SK-N-SH treated with all-trans-retinoic acid at 6 μM for 48 hours (cell line): ENCODE measurements at regions not wholly inside any gene's neighbourhood (a gene's known extent, or its start where the extent isn't known, plus 50 kb on each side); places are given as distances from the start of the nearest gene placed in this dataset.

ENCODE experiments used
- ATAC-seq: fragments of 200-7000 bp; cut with Tn5 transposase; 3 replicates; pipeline ENCODE4 v1.9.1; 2020; ENCODE audit warnings: mild to moderate bottlenecking, moderate library complexity
- ARNTL ChIP-seq: fragments of 450-650 bp; formaldehyde crosslinking; IDR thresholded peaks from 2 replicates; pipeline ENCODE4 v1.5.0; 2020; ENCODE audit warnings: low read depth, mild to moderate bottlenecking, moderate library complexity, borderline replicate concordance
- BACH2 ChIP-seq: fragments of 250-450 bp; sonication (Bioruptor Pico); IDR thresholded peaks from 2 replicates; pipeline ENCODE4 v1.9.0; 2021; ENCODE audit warnings: mild to moderate bottlenecking, borderline replicate concordance
- CSDC2 ChIP-seq: fragments of 250-450 bp; sonication (Bioruptor Pico); IDR thresholded peaks from 2 replicates; pipeline ENCODE4 v1.5.0; 2020; ENCODE audit warnings: mild to moderate bottlenecking, moderate library complexity
- ESRRG ChIP-seq: fragments of 250-450 bp; sonication (Bioruptor Pico); IDR thresholded peaks from 2 replicates; pipeline ENCODE4 v1.6.1; 2021; ENCODE audit warnings: mild to moderate bottlenecking
- GLIS3 ChIP-seq: fragments of 250-450 bp; sonication (Bioruptor Pico); IDR thresholded peaks from 2 replicates; pipeline ENCODE4 v1.5.0; 2020; ENCODE audit warnings: mild to moderate bottlenecking, moderate library complexity
- RARB ChIP-seq: fragments of 250-450 bp; sonication (Bioruptor Pico); IDR thresholded peaks from 2 replicates; pipeline ENCODE4 v1.8.0; 2021; ENCODE audit warnings: mild to moderate bottlenecking, moderate library complexity
- SNAI2 ChIP-seq: fragments of 250-450 bp; sonication (Bioruptor Pico); IDR thresholded peaks from 2 replicates; pipeline ENCODE4 v1.5.0; 2020; ENCODE audit warnings: mild to moderate bottlenecking, moderate library complexity
- TCF4 ChIP-seq: fragments of 250-450 bp; sonication (Bioruptor Pico); IDR thresholded peaks from 2 replicates; pipeline ENCODE4 v1.8.0; 2021; ENCODE audit warnings: mild to moderate bottlenecking, moderate library complexity, borderline replicate concordance
- TOX ChIP-seq: fragments of 250-450 bp; sonication (Bioruptor Pico); IDR thresholded peaks from 2 replicates; pipeline ENCODE4 v1.8.0; 2021; ENCODE audit warnings: mild to moderate bottlenecking, moderate library complexity, borderline replicate concordance
- ZC3H10 ChIP-seq: fragments of 250-450 bp; sonication (Bioruptor Pico); IDR thresholded peaks from 2 replicates; pipeline ENCODE4 v1.5.1; 2021; ENCODE audit warnings: mild to moderate bottlenecking, moderate library complexity
- ZFP3 ChIP-seq: fragments of 250-450 bp; sonication (Bioruptor Pico); IDR thresholded peaks from 2 replicates; pipeline ENCODE4 v1.5.0; 2020; ENCODE audit warnings: mild to moderate bottlenecking, moderate library complexity
- ZFP30 ChIP-seq: fragments of 450-650 bp; formaldehyde crosslinking; IDR thresholded peaks from 2 replicates; pipeline ENCODE4 v1.5.0; 2022; ENCODE audit warnings: mild to moderate bottlenecking, moderate library complexity
- ZNF70 ChIP-seq: fragments of 450-650 bp; formaldehyde crosslinking; IDR thresholded peaks from 2 replicates; pipeline ENCODE4 v1.5.0; 2020; ENCODE audit warnings: mild to moderate bottlenecking, moderate library complexity
- ZNF8 ChIP-seq: fragments of 450-650 bp; formaldehyde crosslinking; IDR thresholded peaks from 2 replicates; pipeline ENCODE4 v1.5.0; 2020; ENCODE audit warnings: mild to moderate bottlenecking, moderate library complexity
- TF ChIP-seq, protein P1 (sequence below): fragments of 250-450 bp; sonication (Bioruptor Pico); IDR thresholded peaks from 2 replicates; pipeline ENCODE4 v1.5.0; 2020; ENCODE audit warnings: mild to moderate bottlenecking, moderate library complexity
- TF ChIP-seq, protein P2 (sequence below): fragments of 250-450 bp; sonication (Bioruptor Pico); IDR thresholded peaks from 2 replicates; pipeline ENCODE4 v1.5.1; 2020; ENCODE audit warnings: low read depth, mild to moderate bottlenecking, moderate library complexity
- TF ChIP-seq, protein P3 (sequence below): fragments of 250-450 bp; sonication (Bioruptor Pico); IDR thresholded peaks from 2 replicates; pipeline ENCODE4 v1.5.1; 2021; ENCODE audit warnings: mild to moderate bottlenecking, moderate library complexity
- TF ChIP-seq, protein P4 (sequence below): fragments of 250-450 bp; sonication (Bioruptor Pico); IDR thresholded peaks from 2 replicates; pipeline ENCODE4 v1.8.0; 2021; ENCODE audit warnings: low read depth, mild to moderate bottlenecking, moderate library complexity, borderline replicate concordance

DNA sequence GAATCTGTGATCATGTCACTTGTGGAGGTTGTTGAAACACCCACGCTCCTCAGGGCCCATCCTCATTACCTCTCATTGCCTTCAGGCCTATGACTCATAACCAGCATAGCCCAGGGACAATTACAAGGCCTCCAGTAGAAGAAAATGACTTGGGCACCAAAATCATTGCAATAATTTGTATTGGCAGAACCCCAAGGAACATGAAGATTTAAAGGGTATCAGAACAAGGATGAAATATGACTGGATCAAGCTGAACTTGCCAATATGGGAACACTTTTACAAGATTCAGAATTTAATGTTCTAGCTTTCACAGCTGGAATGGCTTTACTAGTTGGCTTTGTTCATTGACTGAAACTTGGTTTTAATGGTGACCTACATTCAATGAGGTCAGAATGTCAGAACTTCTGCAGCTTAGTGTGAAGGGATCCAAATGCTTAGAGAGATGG is 156.4 kb downstream of the COPS8 start:
- TF ChIP-seq ARNTL (CRISPR knock-in tag) (no peak), TCF4 (CRISPR knock-in tag) (no peak), ZFP3 (CRISPR knock-in tag) (no peak), RARB (no peak), TOX (CRISPR knock-in tag) (no peak), GLIS3 (CRISPR knock-in tag) (no peak), ZNF70 (CRISPR knock-in tag) (no peak), ESRRG (CRISPR knock-in tag) (no peak), ZFP30 (CRISPR knock-in tag) (no peak), CSDC2 (CRISPR knock-in tag) (no peak), ZNF8 (CRISPR knock-in tag) (no peak), BACH2 (CRISPR knock-in tag) (no peak), SNAI2 (CRISPR knock-in tag) (no peak)
- TF ChIP-seq, protein P1, sequence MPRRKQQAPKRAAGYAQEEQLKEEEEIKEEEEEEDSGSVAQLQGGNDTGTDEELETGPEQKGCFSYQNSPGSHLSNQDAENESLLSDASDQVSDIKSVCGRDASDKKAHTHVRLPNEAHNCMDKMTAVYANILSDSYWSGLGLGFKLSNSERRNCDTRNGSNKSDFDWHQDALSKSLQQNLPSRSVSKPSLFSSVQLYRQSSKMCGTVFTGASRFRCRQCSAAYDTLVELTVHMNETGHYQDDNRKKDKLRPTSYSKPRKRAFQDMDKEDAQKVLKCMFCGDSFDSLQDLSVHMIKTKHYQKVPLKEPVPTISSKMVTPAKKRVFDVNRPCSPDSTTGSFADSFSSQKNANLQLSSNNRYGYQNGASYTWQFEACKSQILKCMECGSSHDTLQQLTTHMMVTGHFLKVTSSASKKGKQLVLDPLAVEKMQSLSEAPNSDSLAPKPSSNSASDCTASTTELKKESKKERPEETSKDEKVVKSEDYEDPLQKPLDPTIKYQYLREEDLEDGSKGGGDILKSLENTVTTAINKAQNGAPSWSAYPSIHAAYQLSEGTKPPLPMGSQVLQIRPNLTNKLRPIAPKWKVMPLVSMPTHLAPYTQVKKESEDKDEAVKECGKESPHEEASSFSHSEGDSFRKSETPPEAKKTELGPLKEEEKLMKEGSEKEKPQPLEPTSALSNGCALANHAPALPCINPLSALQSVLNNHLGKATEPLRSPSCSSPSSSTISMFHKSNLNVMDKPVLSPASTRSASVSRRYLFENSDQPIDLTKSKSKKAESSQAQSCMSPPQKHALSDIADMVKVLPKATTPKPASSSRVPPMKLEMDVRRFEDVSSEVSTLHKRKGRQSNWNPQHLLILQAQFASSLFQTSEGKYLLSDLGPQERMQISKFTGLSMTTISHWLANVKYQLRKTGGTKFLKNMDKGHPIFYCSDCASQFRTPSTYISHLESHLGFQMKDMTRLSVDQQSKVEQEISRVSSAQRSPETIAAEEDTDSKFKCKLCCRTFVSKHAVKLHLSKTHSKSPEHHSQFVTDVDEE = no peak
- TF ChIP-seq, protein P2, sequence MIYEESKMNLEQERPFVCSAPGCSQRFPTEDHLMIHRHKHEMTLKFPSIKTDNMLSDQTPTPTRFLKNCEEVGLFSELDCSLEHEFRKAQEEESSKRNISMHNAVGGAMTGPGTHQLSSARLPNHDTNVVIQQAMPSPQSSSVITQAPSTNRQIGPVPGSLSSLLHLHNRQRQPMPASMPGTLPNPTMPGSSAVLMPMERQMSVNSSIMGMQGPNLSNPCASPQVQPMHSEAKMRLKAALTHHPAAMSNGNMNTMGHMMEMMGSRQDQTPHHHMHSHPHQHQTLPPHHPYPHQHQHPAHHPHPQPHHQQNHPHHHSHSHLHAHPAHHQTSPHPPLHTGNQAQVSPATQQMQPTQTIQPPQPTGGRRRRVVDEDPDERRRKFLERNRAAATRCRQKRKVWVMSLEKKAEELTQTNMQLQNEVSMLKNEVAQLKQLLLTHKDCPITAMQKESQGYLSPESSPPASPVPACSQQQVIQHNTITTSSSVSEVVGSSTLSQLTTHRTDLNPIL = no peak
- TF ChIP-seq, protein P3, sequence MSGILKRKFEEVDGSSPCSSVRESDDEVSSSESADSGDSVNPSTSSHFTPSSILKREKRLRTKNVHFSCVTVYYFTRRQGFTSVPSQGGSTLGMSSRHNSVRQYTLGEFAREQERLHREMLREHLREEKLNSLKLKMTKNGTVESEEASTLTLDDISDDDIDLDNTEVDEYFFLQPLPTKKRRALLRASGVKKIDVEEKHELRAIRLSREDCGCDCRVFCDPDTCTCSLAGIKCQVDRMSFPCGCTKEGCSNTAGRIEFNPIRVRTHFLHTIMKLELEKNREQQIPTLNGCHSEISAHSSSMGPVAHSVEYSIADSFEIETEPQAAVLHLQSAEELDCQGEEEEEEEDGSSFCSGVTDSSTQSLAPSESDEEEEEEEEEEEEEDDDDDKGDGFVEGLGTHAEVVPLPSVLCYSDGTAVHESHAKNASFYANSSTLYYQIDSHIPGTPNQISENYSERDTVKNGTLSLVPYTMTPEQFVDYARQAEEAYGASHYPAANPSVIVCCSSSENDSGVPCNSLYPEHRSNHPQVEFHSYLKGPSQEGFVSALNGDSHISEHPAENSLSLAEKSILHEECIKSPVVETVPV = no peak
- TF ChIP-seq, protein P4, sequence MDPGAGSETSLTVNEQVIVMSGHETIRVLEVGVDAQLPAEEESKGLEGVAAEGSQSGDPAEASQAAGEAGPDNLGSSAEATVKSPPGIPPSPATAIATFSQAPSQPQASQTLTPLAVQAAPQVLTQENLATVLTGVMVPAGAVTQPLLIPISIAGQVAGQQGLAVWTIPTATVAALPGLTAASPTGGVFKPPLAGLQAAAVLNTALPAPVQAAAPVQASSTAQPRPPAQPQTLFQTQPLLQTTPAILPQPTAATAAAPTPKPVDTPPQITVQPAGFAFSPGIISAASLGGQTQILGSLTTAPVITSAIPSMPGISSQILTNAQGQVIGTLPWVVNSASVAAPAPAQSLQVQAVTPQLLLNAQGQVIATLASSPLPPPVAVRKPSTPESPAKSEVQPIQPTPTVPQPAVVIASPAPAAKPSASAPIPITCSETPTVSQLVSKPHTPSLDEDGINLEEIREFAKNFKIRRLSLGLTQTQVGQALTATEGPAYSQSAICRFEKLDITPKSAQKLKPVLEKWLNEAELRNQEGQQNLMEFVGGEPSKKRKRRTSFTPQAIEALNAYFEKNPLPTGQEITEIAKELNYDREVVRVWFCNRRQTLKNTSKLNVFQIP (CRISPR knock-in tag) = no peak
- ATAC-seq = no peak

DNA sequence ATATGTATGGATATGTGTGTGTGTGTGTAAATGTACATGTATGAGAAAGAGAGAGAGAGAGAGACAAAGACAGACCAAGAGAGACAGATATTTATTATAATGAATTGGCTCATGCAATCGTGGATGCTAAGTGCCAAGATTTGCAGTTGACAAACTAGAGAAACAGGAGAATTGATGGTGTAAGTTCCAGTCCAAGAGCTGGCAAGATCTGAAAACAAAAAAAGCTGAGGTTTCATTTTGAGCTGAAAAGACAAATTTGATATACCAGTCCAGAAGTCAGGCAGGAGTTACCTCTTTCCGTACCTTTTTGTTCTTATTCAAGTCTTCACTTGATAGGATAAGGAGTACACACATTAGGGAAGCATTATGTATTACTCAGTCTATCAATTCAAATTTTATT is 157.8 kb downstream of the COPS8 start:
- no peak for ATAC-seq
- no peak for TF ChIP-seq BACH2 (CRISPR knock-in tag)
- TF ChIP-seq, protein P1 = no peak
- TF ChIP-seq, protein P4 (CRISPR knock-in tag) = no peak

DNA sequence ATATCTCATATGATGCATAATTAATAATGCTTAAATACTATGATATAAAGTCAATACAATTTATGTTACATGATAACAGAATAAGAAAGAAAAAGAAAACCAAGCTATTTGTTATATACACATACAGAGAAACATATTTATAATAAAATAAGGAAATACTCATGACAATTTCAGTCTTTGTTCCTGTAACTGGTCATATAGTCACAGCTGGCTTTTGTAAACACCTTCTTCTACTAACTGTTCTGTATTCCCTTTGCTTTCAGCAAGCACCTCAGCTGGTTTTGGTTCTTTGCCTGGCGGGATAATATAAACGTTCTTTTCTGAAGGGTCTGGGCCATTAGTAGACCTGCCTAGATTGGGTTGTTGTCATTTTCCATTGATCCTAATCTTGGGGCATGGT is 158.5 kb downstream of the COPS8 start:
- no peak for ATAC-seq

More for the DNA sequence above, 158.5 kb downstream of the COPS8 start:
- TF ChIP-seq, protein P1 = no peak
- TF ChIP-seq CSDC2 (CRISPR knock-in tag) = no peak
- TF ChIP-seq, protein P2 = no peak
- TF ChIP-seq ZC3H10 (CRISPR knock-in tag) = no peak
- no peak for TF ChIP-seq ZFP30 (CRISPR knock-in tag)
- TF ChIP-seq GLIS3 (CRISPR knock-in tag) = no peak
- no peak for TF ChIP-seq BACH2 (CRISPR knock-in tag)
- TF ChIP-seq, all 23 proteins: peak for 0
